ENCODE measurements at regions not wholly inside any gene's neighbourhood (a gene's known extent, or its start where the extent isn't known, plus 50 kb on each side); places are given as distances from the start of the nearest gene placed in this dataset.
"Not testable (repeated sequence)": the region's sequence is repeated elsewhere in the genome, so short reads cannot be mapped to it uniquely, and the experiment has no call there.

GRCh38 chr2:75998451-75998850, 287.7 kb upstream of the GCFC2 start:
- Histone ChIP-seq H3K4ac (ENCODE audit: low read length) (no peak overlapping the region), H3K18ac (ENCODE audit: low read length) (no peak overlapping the region), H3K27me3 (ENCODE audit: control insufficient read depth in 3 of 3, insufficient read depth in 3 of 3, low read depth in 1 of 3, low read length in 3 of 3) (no peaks in the 10 kb centered on the region), H3K36me3 (replicated peaks in 1 of 2; ENCODE audit: control insufficient read depth in 2 of 2, insufficient read depth in 2 of 2, low read length in 2 of 2) (peaks cover 0 to 2% of the 10 kb centered on the region in 2 donors), H3K9ac (ENCODE audit: low read depth, low read length, poor library complexity) (no peak overlapping the region), H3K14ac (ENCODE audit: low read length) (no peak overlapping the region), H2BK120ac (ENCODE audit: low read depth, low read length) (no peak overlapping the region), H3K27ac (replicated peaks; ENCODE audit: low read length) (no peak overlapping the region), H2BK5ac (ENCODE audit: low read length) (no peak overlapping the region), H2BK15ac (ENCODE audit: low read length) (no peak overlapping the region), H3K4me2 (ENCODE audit: insufficient read depth, low read length, poor library complexity, severe bottlenecking) (no peak overlapping the region), H2BK12ac (ENCODE audit: low read length) (no peak overlapping the region), H3K9me3 (replicated peaks in 1 of 2; ENCODE audit: control insufficient read depth in 2 of 2, insufficient read depth in 1 of 2, low read depth in 1 of 2, low read length in 2 of 2) (peaks cover 5 to 18% of the 10 kb centered on the region in 2 donors), H3K4me1 (ENCODE audit: control insufficient read depth in 2 of 2, insufficient read depth in 1 of 2, low read depth in 1 of 2, low read length in 2 of 2) (no peaks in the 10 kb centered on the region), H2AK5ac (ENCODE audit: low read depth, low read length) (no peak overlapping the region), H4K8ac (ENCODE audit: low read depth, low read length) (no peak overlapping the region), H2AFZ (ENCODE audit: low read length) (no peak overlapping the region), H4K91ac (ENCODE audit: low read depth, low read length, poor library complexity) (no peak overlapping the region), H3K23ac (ENCODE audit: low read depth, low read length, poor library complexity) (no peak overlapping the region), H3K4me3 (ENCODE audit: low read length in 2 of 2) (peak overlapping the region in 1 of 2 donors; percentile 4), H3K79me1 (ENCODE audit: low read depth, low read length) (no peaks in the 10 kb centered on the region)
- no peak for DNase-seq (ENCODE audit: low spot score)
- WGBS, 2 donors (ENCODE audit: extremely low coverage in 2 of 2, insufficient read length in 2 of 2, insufficient replicate concordance in 1 of 2), result no CpG with 5 or more reads among the region's 2 CpGs

GRCh38 chr2:75994759-75995158, 284.0 kb upstream of the GCFC2 start:
- Histone ChIP-seq H2BK5ac (ENCODE audit: low read length) (no peak overlapping the region), H3K79me1 (ENCODE audit: low read depth, low read length) (no peaks in the 10 kb centered on the region), H2AFZ (ENCODE audit: low read length) (peak overlapping the region; percentile 71), H3K4me2 (ENCODE audit: insufficient read depth, low read length, poor library complexity, severe bottlenecking) (no peak overlapping the region), H3K9me3 (replicated peaks in 1 of 2; ENCODE audit: control insufficient read depth in 2 of 2, insufficient read depth in 1 of 2, low read depth in 1 of 2, low read length in 2 of 2) (peaks cover 5 to 19% of the 10 kb centered on the region in 2 donors), H3K23ac (ENCODE audit: low read depth, low read length, poor library complexity) (no peak overlapping the region), H2BK120ac (ENCODE audit: low read depth, low read length) (no peak overlapping the region), H3K4me3 (ENCODE audit: low read length in 2 of 2) (no peak overlapping the region), H3K27me3 (ENCODE audit: control insufficient read depth in 3 of 3, insufficient read depth in 3 of 3, low read depth in 1 of 3, low read length in 3 of 3) (no peaks in the 10 kb centered on the region), H3K9ac (ENCODE audit: low read depth, low read length, poor library complexity) (no peak overlapping the region), H3K4ac (ENCODE audit: low read length) (no peak overlapping the region), H4K8ac (ENCODE audit: low read depth, low read length) (no peak overlapping the region), H3K14ac (ENCODE audit: low read length) (no peak overlapping the region), H2BK15ac (ENCODE audit: low read length) (no peak overlapping the region), H3K4me1 (ENCODE audit: control insufficient read depth in 2 of 2, insufficient read depth in 1 of 2, low read depth in 1 of 2, low read length in 2 of 2) (no peaks in the 10 kb centered on the region), H3K27ac (replicated peaks; ENCODE audit: low read length) (no peak overlapping the region), H2BK12ac (ENCODE audit: low read length) (no peak overlapping the region), H2AK5ac (ENCODE audit: low read depth, low read length) (no peak overlapping the region), H3K36me3 (replicated peaks in 1 of 2; ENCODE audit: control insufficient read depth in 2 of 2, insufficient read depth in 2 of 2, low read length in 2 of 2) (peaks cover 0 to 2% of the 10 kb centered on the region in 2 donors), H3K18ac (ENCODE audit: low read length) (no peak overlapping the region), H4K91ac (ENCODE audit: low read depth, low read length, poor library complexity) (no peak overlapping the region)
- no CpG with 5 or more reads among the region's 4 CpGs for WGBS, 2 donors (ENCODE audit: extremely low coverage in 2 of 2, insufficient read length in 2 of 2, insufficient replicate concordance in 1 of 2)
- no peak for DNase-seq (ENCODE audit: low spot score)

- not testable (repeated sequence) for H3K14ac ChIP-seq (ENCODE audit: low read length); H3K23ac ChIP-seq (ENCODE audit: low read depth, low read length, poor library complexity); H4K91ac ChIP-seq (ENCODE audit: low read depth, low read length, poor library complexity); DNase-seq (ENCODE audit: low spot score); H2BK12ac ChIP-seq (ENCODE audit: low read length); H2BK5ac ChIP-seq (ENCODE audit: low read length); H3K27ac ChIP-seq (replicated peaks; ENCODE audit: low read length); H3K4ac ChIP-seq (ENCODE audit: low read length); H4K8ac ChIP-seq (ENCODE audit: low read depth, low read length); H3K27me3 ChIP-seq (ENCODE audit: control insufficient read depth in 3 of 3, insufficient read depth in 3 of 3, low read depth in 1 of 3, low read length in 3 of 3); H3K18ac ChIP-seq (ENCODE audit: low read length); H3K36me3 ChIP-seq (replicated peaks in 1 of 2; ENCODE audit: control insufficient read depth in 2 of 2, insufficient read depth in 2 of 2, low read length in 2 of 2); H3K4me2 ChIP-seq (ENCODE audit: insufficient read depth, low read length, poor library complexity, severe bottlenecking); H2BK15ac ChIP-seq (ENCODE audit: low read length); H2BK120ac ChIP-seq (ENCODE audit: low read depth, low read length); H3K79me1 ChIP-seq (ENCODE audit: low read depth, low read length); H2AFZ ChIP-seq (ENCODE audit: low read length); H2AK5ac ChIP-seq (ENCODE audit: low read depth, low read length); H3K9ac ChIP-seq (ENCODE audit: low read depth, low read length, poor library complexity); H3K4me3 ChIP-seq (ENCODE audit: low read length in 2 of 2); H3K4me1 ChIP-seq (ENCODE audit: control insufficient read depth in 2 of 2, insufficient read depth in 1 of 2, low read depth in 1 of 2, low read length in 2 of 2)
- no CpG with 5 or more reads among the region's 5 CpGs for WGBS, 2 donors (ENCODE audit: extremely low coverage in 2 of 2, insufficient read length in 2 of 2, insufficient replicate concordance in 1 of 2)
- H3K9me3 ChIP-seq (replicated peaks in 1 of 2; ENCODE audit: control insufficient read depth in 2 of 2, insufficient read depth in 1 of 2, low read depth in 1 of 2, low read length in 2 of 2), result peaks cover 2 to 21% of the 10 kb centered on the region in 2 donors
Measured at GRCh38 chr2:75988622-75989021, 277.9 kb upstream of the GCFC2 start.

GRCh38 chr2:75986617-75987016, 275.9 kb upstream of the GCFC2 start:
- no peaks in the 10 kb centered on the region for H3K27me3 ChIP-seq (ENCODE audit: control insufficient read depth in 3 of 3, insufficient read depth in 3 of 3, low read depth in 1 of 3, low read length in 3 of 3)
- H3K36me3 ChIP-seq (replicated peaks in 1 of 2; ENCODE audit: control insufficient read depth in 2 of 2, insufficient read depth in 2 of 2, low read length in 2 of 2), result no peaks in the 10 kb centered on the region
- no peak overlapping the region for H3K4me2 ChIP-seq (ENCODE audit: insufficient read depth, low read length, poor library complexity, severe bottlenecking)
- peak overlapping the region; percentile 46 for H2AFZ ChIP-seq (ENCODE audit: low read length)
- no peaks in the 10 kb centered on the region for H3K79me1 ChIP-seq (ENCODE audit: low read depth, low read length)
- H3K9me3 ChIP-seq (replicated peaks in 1 of 2; ENCODE audit: control insufficient read depth in 2 of 2, insufficient read depth in 1 of 2, low read depth in 1 of 2, low read length in 2 of 2), result peaks cover 0 to 13% of the 10 kb centered on the region in 2 donors
- no peak overlapping the region for H3K4me3 ChIP-seq (ENCODE audit: low read length in 2 of 2)
- no peak overlapping the region for H2BK120ac ChIP-seq (ENCODE audit: low read depth, low read length)
- no peak overlapping the region for H3K9ac ChIP-seq (ENCODE audit: low read depth, low read length, poor library complexity)
- peaks cover 0 to 7% of the 10 kb centered on the region in 2 donors for H3K4me1 ChIP-seq (ENCODE audit: control insufficient read depth in 2 of 2, insufficient read depth in 1 of 2, low read depth in 1 of 2, low read length in 2 of 2)
- H2BK12ac ChIP-seq (ENCODE audit: low read length), result no peak overlapping the region
- no peak for DNase-seq (ENCODE audit: low spot score)
- no peak overlapping the region for H3K4ac ChIP-seq (ENCODE audit: low read length)
- H3K18ac ChIP-seq (ENCODE audit: low read length), result no peak overlapping the region
- H4K91ac ChIP-seq (ENCODE audit: low read depth, low read length, poor library complexity), result no peak overlapping the region
- no peak overlapping the region for H2AK5ac ChIP-seq (ENCODE audit: low read depth, low read length)
- no peak overlapping the region for H4K8ac ChIP-seq (ENCODE audit: low read depth, low read length)
- no peak overlapping the region for H3K27ac ChIP-seq (replicated peaks; ENCODE audit: low read length)
- no peak overlapping the region for H2BK5ac ChIP-seq (ENCODE audit: low read length)
- H3K23ac ChIP-seq (ENCODE audit: low read depth, low read length, poor library complexity), result no peak overlapping the region
- H3K14ac ChIP-seq (ENCODE audit: low read length), result no peak overlapping the region
- WGBS, 2 donors (ENCODE audit: extremely low coverage in 2 of 2, insufficient read length in 2 of 2, insufficient replicate concordance in 1 of 2), result no CpG with 5 or more reads among the region's 4 CpGs
- no peak overlapping the region for H2BK15ac ChIP-seq (ENCODE audit: low read length)

All from neuronal stem cell (in vitro differentiated cells).